RWPE2 (cell line): ENCODE measurements at regions not wholly inside any gene's neighbourhood (a gene's known extent, or its start where the extent isn't known, plus 50 kb on each side); places are given as distances from the start of the nearest gene placed in this dataset.

Experiments used
- ATAC-seq: fragments of 200-7000 bp; cut with Tn5 transposase; 3 replicates; pipeline ENCODE4 v1.9.1; 2021; ENCODE audit warnings: low read depth
- DNase-seq: peaks from one replicate; pipeline ENCODE4 v3.0.0-alpha.2; 2020; ENCODE audit warnings: low spot score
- H3K27ac ChIP-seq: fragments of 450-650 bp; 2 replicates; pipeline ENCODE4 v1.5.1; 2017; ENCODE audit warnings: mild to moderate bottlenecking; ENCODE audit not compliant: poor library complexity, severe bottlenecking
- H3K27me3 ChIP-seq: fragments of 250-450 bp; sonication (Bioruptor Pico); 2 replicates; pipeline ENCODE4 v1.5.1; 2021; ENCODE audit warnings: mild to moderate bottlenecking, moderate library complexity; ENCODE audit not compliant: insufficient read depth, poor library complexity, severe bottlenecking
- H3K36me3 ChIP-seq: fragments of 250-450 bp; sonication (Bioruptor Pico); 2 replicates; pipeline ENCODE4 v1.5.1; 2020; ENCODE audit warnings: low read depth, mild to moderate bottlenecking, moderate library complexity
- H3K4me1 ChIP-seq: fragments of 250-450 bp; sonication (Bioruptor Pico); 2 replicates; pipeline ENCODE4 v1.5.1; 2021; ENCODE audit warnings: mild to moderate bottlenecking, moderate library complexity; ENCODE audit not compliant: insufficient read depth, poor library complexity, severe bottlenecking
- H3K4me3 ChIP-seq: fragments of 250-450 bp; sonication (Bioruptor Pico); 2 replicates; pipeline ENCODE4 v1.5.1; 2021; ENCODE audit warnings: mild to moderate bottlenecking, moderate library complexity; ENCODE audit not compliant: severe bottlenecking
- H3K9me3 ChIP-seq: fragments of 250-450 bp; sonication (Bioruptor Pico); 2 replicates; pipeline ENCODE4 v1.5.1; 2021; ENCODE audit warnings: mild to moderate bottlenecking, moderate library complexity; ENCODE audit not compliant: severe bottlenecking
- TF ChIP-seq, protein P1 (sequence below): fragments of 450-650 bp; IDR thresholded peaks from one replicate; pipeline ENCODE4 v1.5.1; 2017; ENCODE audit warnings: mild to moderate bottlenecking, moderate library complexity; ENCODE audit not compliant: poor library complexity, severe bottlenecking

DNA sequence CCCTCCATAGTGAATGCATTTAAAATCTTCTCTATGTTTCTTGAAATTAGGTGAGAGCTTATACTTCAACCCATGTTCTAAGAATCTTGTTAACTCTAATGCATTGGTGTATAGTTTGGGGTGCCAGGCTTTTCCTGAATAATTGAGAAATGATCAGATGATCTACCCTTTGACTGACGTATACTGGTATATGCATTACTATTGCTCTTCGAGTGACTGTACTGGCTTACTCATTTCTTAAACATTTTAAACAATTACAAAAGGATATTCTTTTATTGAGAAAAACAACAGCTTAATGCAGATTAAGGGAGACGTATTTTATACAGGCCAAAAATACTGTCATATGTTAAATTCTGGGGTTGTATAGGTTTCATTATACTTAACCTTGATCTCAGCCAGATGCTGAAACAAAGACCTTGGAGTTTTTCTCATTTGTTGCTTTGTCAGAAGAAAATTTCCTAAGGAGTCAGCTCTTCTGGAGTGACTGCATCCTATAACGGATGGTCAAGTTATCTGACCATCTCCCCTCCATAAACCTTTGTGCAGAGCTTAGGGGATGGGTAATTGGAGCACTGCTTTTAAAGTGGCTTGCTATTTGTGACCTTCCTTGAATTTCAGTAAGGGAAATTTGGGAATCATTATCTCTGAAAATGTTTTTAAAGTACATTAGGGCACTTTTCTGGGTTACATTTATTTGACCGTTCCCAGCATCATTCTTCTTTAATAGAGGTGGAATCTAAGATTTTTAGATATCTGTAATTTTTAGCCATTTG is 507.6 kb downstream of the PCNX1 start:
- DNase-seq (no peak), ATAC-seq (peak; percentile 86)
- H3K4me3 ChIP-seq: no peak overlapping the region
- no peaks in the 10 kb centered on the region for H3K27me3 ChIP-seq
- peaks cover 15% of the 10 kb centered on the region for H3K36me3 ChIP-seq
- no peaks in the 10 kb centered on the region for H3K9me3 ChIP-seq
- H3K27ac ChIP-seq: peak overlapping the region; percentile 74
- H3K4me1 ChIP-seq: peaks cover 42% of the 10 kb centered on the region
- TF ChIP-seq, protein P1, sequence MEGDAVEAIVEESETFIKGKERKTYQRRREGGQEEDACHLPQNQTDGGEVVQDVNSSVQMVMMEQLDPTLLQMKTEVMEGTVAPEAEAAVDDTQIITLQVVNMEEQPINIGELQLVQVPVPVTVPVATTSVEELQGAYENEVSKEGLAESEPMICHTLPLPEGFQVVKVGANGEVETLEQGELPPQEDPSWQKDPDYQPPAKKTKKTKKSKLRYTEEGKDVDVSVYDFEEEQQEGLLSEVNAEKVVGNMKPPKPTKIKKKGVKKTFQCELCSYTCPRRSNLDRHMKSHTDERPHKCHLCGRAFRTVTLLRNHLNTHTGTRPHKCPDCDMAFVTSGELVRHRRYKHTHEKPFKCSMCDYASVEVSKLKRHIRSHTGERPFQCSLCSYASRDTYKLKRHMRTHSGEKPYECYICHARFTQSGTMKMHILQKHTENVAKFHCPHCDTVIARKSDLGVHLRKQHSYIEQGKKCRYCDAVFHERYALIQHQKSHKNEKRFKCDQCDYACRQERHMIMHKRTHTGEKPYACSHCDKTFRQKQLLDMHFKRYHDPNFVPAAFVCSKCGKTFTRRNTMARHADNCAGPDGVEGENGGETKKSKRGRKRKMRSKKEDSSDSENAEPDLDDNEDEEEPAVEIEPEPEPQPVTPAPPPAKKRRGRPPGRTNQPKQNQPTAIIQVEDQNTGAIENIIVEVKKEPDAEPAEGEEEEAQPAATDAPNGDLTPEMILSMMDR: no peak

DNA sequence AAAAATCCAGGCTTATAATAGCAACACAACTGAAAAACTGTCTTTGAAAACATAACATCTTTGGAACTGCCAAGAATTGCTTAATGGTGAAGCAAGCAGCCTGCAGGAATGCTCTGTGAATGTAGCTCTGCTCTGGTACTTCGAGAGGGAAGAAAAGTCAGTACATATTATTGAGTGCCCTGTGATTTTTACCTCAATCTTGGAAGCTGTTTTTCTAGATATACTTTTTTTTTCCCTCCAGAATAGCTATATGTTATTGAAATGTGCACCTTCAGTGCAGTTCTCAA is 508.1 kb downstream of the PCNX1 start:
- Histone ChIP-seq H3K27ac (peak overlapping the region; percentile 74), H3K4me3 (no peak overlapping the region), H3K36me3 (peaks cover 15% of the 10 kb centered on the region), H3K27me3 (no peaks in the 10 kb centered on the region), H3K9me3 (no peaks in the 10 kb centered on the region), H3K4me1 (peaks cover 39% of the 10 kb centered on the region)
- no peak for DNase-seq
- ATAC-seq: no peak
- TF ChIP-seq, protein P1: no peak

DNA sequence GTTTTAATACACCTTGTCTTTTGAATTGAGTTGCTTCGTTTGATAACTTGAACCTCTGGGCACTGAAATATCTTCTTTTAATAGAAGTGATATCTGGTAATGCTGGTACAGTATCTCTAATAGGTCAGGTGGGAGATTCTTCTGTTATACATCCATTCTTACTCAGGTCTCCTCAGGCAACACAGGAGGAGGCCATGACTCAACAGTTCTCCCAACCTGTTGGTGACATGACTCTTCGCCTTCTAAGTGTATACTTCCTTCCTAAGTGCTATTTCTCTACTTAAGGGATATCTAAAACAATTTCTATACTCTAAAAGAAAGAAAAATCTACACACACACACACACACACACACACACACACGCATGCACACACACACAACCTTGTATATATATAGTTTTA is 509.1 kb downstream of the PCNX1 start:
- Histone ChIP-seq H3K9me3 (no peaks in the 10 kb centered on the region), H3K27me3 (no peaks in the 10 kb centered on the region), H3K27ac (peak overlapping the region; percentile 74), H3K36me3 (peaks cover 15% of the 10 kb centered on the region), H3K4me3 (no peak overlapping the region), H3K4me1 (peaks cover 31% of the 10 kb centered on the region)
- ATAC-seq: peak; percentile 80
- TF ChIP-seq, protein P1: no peak
- DNase-seq: no peak

DNA sequence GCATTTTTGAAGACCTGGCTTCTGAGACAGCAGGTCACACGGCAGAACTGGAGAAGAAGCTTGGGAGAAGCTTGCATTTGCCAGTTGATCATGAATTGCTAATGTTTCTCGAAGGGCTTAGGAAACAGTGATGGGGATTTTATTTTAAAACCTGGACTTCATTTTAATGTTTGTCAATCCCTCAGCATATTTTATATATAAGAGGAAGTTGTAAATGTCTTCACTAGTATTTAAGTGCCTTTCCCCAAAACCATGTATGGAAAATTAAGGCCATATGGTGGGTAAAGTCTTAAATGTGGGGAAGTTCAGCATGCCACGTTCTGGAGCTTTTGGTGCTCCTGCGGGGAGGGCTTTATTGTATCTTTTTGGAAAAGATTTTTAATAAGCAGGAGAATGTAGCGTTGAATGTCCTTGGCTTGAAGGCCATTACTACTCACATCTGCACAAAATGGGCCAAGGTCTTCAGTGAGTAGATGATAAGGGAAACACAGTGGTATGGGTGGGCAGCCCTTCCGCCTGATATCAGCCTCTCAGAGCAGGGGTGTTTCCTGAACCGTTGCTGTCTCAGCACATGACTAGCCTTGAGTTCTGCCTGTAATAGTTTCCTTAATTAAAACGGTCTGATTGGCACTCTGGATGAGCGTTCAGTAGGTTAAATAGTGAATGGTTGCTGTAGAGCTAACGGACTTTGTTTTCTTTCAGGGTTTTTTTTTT is 511.4 kb downstream of the PCNX1 start:
- Histone ChIP-seq H3K9me3 (peaks cover 1% of the 10 kb centered on the region), H3K27me3 (no peaks in the 10 kb centered on the region), H3K27ac (no peak overlapping the region), H3K4me1 (peaks cover 31% of the 10 kb centered on the region), H3K36me3 (peaks cover 28% of the 10 kb centered on the region), H3K4me3 (no peak overlapping the region)
- ATAC-seq: no peak
- TF ChIP-seq, protein P1: no peak
- DNase-seq: no peak

DNA sequence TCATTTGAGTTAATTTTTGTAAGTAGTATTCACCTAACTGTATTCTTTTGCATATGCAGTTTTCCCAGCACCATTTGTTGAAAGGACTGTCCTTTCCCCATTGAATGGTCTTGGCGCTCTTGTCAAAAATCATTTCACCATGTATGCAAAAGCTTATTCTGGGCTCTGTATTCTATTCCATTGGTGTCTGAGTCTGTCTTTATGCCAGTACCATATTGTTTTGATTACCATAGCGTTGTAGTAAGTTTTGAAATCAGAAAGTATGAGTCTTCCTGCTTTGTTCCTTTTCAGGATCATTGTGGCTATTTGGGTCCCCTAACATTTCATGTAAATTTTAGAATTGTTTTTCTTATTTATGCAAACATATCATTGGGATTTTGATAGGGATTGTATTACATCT is 508.7 kb upstream of the RGS6 start:
- H3K9me3 ChIP-seq: peaks cover 26% of the 10 kb centered on the region
- H3K4me3 ChIP-seq: no peak overlapping the region
- DNase-seq: no peak
- no peaks in the 10 kb centered on the region for H3K27me3 ChIP-seq
- H3K36me3 ChIP-seq: peaks cover 36% of the 10 kb centered on the region
- TF ChIP-seq, protein P1: no peak
- H3K27ac ChIP-seq: no peak overlapping the region
- no peaks in the 10 kb centered on the region for H3K4me1 ChIP-seq
- no peak for ATAC-seq
